ENCODE measurements at regions not wholly inside any gene's neighbourhood (a gene's known extent, or its start where the extent isn't known, plus 50 kb on each side); places are given as distances from the start of the nearest gene placed in this dataset.

DNA sequence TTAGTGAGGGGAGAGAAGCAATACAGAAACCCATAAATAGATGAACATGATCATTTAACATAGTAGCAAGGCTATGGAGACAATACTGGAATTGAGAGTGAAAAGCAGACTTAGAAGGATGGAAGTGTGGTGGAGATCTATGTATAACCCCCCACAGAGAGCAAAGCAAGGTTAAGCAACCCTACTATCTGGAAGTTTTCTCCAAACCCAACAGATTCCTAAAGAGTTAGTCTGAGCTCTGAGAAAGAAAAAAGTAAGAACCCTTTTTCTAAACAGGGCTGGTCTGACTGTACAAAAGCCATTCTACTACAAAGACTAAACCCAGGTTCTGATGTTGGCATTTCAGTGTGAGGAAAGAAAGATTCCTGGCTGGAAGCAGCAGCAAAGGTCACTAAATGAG is 153.2 kb downstream of the WNT5A start:
- TF ChIP-seq, protein P1, sequence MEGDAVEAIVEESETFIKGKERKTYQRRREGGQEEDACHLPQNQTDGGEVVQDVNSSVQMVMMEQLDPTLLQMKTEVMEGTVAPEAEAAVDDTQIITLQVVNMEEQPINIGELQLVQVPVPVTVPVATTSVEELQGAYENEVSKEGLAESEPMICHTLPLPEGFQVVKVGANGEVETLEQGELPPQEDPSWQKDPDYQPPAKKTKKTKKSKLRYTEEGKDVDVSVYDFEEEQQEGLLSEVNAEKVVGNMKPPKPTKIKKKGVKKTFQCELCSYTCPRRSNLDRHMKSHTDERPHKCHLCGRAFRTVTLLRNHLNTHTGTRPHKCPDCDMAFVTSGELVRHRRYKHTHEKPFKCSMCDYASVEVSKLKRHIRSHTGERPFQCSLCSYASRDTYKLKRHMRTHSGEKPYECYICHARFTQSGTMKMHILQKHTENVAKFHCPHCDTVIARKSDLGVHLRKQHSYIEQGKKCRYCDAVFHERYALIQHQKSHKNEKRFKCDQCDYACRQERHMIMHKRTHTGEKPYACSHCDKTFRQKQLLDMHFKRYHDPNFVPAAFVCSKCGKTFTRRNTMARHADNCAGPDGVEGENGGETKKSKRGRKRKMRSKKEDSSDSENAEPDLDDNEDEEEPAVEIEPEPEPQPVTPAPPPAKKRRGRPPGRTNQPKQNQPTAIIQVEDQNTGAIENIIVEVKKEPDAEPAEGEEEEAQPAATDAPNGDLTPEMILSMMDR (conservative IDR thresholded peaks at IDR 0.05), result no peak
- Mint-ChIP-seq H3K9me3 (no peaks in the 10 kb centered on the region), H3K27ac (no peak overlapping the region), H3K4me3 (no peak overlapping the region), H3K36me3 (peaks cover 3% of the 10 kb centered on the region), H3K27me3 (peaks cover 6% of the 10 kb centered on the region), H3K4me1 (ENCODE audit: unreplicated experiment) (peaks cover 12% of the 10 kb centered on the region)
- DNase-seq (ENCODE audit: extremely low spot score, unreplicated experiment), result no peak

DNA sequence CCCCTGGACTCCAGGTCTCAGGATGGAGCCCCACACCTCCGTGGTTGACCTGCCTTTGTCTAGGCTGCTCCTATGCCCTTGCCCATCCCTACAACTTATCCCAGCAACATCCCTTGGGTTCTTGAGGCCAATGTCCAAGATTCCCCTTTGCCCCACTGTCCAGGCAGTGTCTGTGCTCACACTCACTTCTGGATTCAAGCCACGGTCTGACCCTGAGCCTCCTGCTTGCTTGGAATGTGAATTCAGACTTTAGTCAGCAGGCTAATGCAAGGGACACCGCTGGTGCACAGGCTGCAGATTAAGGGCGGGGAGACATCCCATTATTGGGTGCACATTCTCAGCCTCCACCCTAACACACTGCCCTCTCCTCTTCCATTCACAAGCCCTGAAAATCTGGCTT is 154.1 kb downstream of the WNT5A start:
- Mint-ChIP-seq H3K27me3 (peaks cover 3% of the 10 kb centered on the region), H3K27ac (no peak overlapping the region), H3K4me1 (ENCODE audit: unreplicated experiment) (peaks cover 12% of the 10 kb centered on the region), H3K36me3 (no peaks in the 10 kb centered on the region), H3K9me3 (no peaks in the 10 kb centered on the region), H3K4me3 (no peak overlapping the region)
- DNase-seq (ENCODE audit: extremely low spot score, unreplicated experiment), result no peak
- TF ChIP-seq, protein P1 (conservative IDR thresholded peaks at IDR 0.05), result no peak

DNA sequence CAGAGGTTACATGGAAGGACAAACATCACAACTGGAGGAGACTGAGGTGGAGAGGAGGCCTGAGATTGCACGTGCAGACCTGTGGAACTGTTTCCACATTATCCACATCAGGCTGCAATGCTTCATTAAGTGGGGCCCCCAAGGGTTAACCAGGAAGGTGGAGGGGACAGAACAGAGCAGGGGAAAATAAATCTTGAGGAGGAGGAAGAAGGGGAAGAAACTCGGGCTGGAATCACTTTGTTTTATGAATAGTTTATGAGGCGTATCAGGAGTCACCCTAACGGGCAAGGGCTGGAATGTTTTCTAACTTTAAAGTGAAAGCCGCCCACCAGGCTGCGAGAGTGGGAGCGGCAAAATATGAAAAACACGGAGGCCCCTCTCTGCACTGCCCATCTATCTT is 154.9 kb downstream of the WNT5A start:
- Mint-ChIP-seq H3K27me3 (peaks cover 3% of the 10 kb centered on the region), H3K4me1 (ENCODE audit: unreplicated experiment) (peaks cover 7% of the 10 kb centered on the region), H3K27ac (no peak overlapping the region), H3K9me3 (no peaks in the 10 kb centered on the region), H3K4me3 (no peak overlapping the region), H3K36me3 (no peaks in the 10 kb centered on the region)
- no peak for DNase-seq (ENCODE audit: extremely low spot score, unreplicated experiment)
- TF ChIP-seq, protein P1 (conservative IDR thresholded peaks at IDR 0.05), result no peak

DNA sequence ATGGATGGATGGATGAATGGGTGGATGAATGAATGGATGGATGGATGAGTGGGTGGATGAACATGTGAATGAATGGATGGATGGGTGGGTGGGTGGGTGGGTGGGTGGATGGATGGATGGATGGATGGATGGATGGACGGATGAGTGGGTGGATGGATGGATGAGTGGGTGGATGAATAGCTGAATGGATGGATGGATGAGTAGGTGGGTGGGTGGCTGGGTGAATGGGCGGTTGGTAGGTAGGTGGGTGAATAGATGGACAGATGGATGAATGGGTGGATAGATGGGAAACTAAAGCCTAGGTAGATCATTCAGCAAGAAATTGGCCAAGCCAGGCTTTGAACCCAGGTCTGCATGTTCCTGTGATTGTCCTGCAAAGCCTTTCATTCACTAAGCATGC is 155.6 kb downstream of the WNT5A start:
- Mint-ChIP-seq H3K9me3 (no peaks in the 10 kb centered on the region), H3K27me3 (peaks cover 3% of the 10 kb centered on the region), H3K4me1 (ENCODE audit: unreplicated experiment) (peaks cover 7% of the 10 kb centered on the region), H3K36me3 (no peaks in the 10 kb centered on the region), H3K4me3 (no peak overlapping the region), H3K27ac (no peak overlapping the region)
- no peak for DNase-seq (ENCODE audit: extremely low spot score, unreplicated experiment)
- TF ChIP-seq, protein P1 (conservative IDR thresholded peaks at IDR 0.05), result no peak

DNA sequence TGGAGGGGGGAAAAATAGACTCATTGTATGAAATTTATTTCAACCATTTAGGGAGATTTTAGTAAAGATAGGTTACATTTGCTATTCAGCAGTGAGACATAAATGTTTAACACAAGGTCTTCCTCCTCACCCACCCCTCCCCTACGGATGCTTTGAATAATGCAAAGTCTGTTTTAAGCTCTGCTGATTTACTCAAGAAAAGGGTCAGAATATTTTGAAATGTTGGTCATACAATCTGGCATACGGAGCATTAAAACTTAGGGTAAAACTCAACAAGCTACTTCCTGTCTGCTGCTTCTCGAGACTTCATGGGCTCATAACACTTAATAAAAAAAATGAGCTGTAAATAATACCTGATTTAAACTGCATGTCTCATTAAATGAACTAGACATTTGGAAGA is 156.3 kb downstream of the WNT5A start:
- TF ChIP-seq, protein P1 (conservative IDR thresholded peaks at IDR 0.05), result no peak

DNA sequence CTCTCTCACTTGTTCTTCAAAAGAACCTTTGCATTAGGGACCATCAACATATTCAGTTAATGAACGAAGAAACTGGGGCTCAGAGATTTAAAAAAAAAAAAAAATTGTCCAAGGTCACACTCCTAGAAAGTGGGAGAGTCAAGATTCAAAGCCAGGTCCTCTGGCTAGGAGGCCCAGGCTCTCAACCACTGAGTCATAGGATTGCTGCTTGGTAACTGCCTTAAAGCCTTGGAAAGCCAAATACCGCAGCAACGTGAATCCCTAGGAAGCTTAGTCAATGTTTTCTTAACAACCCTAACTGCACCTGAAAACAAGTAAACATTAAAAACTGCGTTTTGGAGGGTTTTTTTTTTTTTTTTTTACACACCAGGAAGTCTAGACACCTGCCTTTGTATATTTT is 156.8 kb downstream of the WNT5A start:
- TF ChIP-seq, protein P1 (conservative IDR thresholded peaks at IDR 0.05), result no peak
- H3K36me3 Mint-ChIP-seq, result no peaks in the 10 kb centered on the region
- H3K9me3 Mint-ChIP-seq, result no peaks in the 10 kb centered on the region
- H3K27ac Mint-ChIP-seq, result no peak overlapping the region
- H3K4me1 Mint-ChIP-seq (ENCODE audit: unreplicated experiment), result peaks cover 7% of the 10 kb centered on the region
- H3K4me3 Mint-ChIP-seq, result no peak overlapping the region
- H3K27me3 Mint-ChIP-seq, result peaks cover 3% of the 10 kb centered on the region
- DNase-seq (ENCODE audit: extremely low spot score, unreplicated experiment), result no peak

More for the DNA sequence above, 156.3 kb downstream of the WNT5A start:
- Mint-ChIP-seq H3K4me1 (ENCODE audit: unreplicated experiment) (peaks cover 7% of the 10 kb centered on the region), H3K27ac (no peak overlapping the region), H3K9me3 (no peaks in the 10 kb centered on the region), H3K27me3 (peaks cover 3% of the 10 kb centered on the region), H3K4me3 (no peak overlapping the region), H3K36me3 (no peaks in the 10 kb centered on the region)
- DNase-seq (ENCODE audit: extremely low spot score, unreplicated experiment), result no peak
